ENCODE measurements at regions not wholly inside any gene's neighbourhood (a gene's known extent, or its start where the extent isn't known, plus 50 kb on each side); places are given as distances from the start of the nearest gene placed in this dataset.

GRCh38 chr3:159439346-159439745 lies 549.3 kb upstream of the IL12A start:
- DNase-seq (ENCODE audit: low read depth in 2 of 3, low spot score in 2 of 3) = no peak

- no peak for DNase-seq (ENCODE audit: low read depth in 2 of 3, low spot score in 2 of 3)
These were observed 547.4 kb upstream of the IL12A start for GRCh38 chr3:159441279-159441678.

- DNase-seq (ENCODE audit: low read depth in 2 of 3, low spot score in 2 of 3) = no peak
These were observed 545.4 kb upstream of the IL12A start for GRCh38 chr3:159443266-159443665.

- DNase-seq (ENCODE audit: low read depth in 2 of 3, low spot score in 2 of 3) = no peak
These were observed 540.8 kb upstream of the IL12A start for GRCh38 chr3:159447841-159448240.

DNA sequence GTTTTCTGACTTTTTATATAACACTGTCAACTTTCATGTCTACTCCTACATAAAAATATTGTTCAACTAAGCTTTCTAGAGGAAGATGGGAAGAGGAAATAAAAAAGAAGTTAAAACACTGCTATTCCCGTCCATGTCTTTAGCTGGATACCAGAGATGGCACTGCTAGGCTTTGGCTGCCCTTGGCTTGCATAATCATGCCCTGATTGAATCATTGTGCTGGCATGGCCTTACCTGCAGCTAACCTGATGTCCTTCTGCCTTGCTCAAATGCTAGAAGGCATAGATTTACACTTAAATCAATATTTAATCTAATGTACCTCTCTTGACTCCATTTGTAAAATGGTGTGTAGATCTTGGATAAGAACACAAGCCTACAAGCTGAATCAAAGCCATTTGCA lies 539.7 kb upstream of the IL12A start:
- no peak for DNase-seq (ENCODE audit: low read depth in 2 of 3, low spot score in 2 of 3)

GRCh38 chr3:159451067-159451466 lies 537.6 kb upstream of the IL12A start:
- DNase-seq (ENCODE audit: low read depth in 2 of 3, low spot score in 2 of 3) = no peak

DNA sequence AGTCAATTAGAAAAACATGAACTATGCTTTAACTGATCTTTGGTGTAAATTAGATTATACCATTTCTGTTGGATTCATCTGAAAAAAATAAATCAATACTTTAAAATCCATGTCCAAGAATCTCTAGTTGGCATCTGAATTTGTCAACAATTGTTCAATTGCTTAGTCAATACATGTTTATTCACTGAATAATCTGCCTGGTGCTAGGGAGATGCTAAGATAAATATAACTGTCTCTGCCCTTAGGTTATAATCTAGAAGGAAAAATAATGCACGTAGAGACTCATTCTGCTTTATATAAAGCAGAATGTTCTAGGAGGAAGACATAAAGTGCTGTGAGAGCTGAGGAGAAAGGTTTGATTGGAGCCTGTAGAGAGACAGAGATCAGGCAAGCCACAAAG lies 537.2 kb upstream of the IL12A start:
- DNase-seq (ENCODE audit: low read depth in 2 of 3, low spot score in 2 of 3) = no peak

- DNase-seq (ENCODE audit: low read depth in 2 of 3, low spot score in 2 of 3) = no peak
These were observed 535.6 kb upstream of the IL12A start for GRCh38 chr3:159453036-159453435.

DNA sequence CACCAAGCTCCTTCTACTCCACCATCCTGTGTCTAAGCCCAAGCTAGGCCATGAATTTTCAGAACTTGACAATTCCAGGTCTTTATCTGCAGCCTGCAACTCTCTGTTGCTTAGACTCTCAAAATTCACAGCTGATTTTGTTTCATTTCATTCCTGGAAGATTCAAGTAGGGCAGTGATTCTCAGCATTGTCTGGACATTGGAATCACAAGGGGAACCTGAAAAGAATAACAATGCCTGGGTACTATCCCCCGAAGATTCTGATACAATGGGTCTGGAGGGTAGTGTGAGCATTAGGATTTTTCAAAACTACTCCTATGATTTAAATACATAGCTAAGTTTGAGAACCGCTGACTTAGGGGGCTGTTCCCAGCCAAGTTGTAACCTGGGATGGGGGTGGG lies 534.7 kb upstream of the IL12A start:
- no peak for DNase-seq (ENCODE audit: low read depth in 2 of 3, low spot score in 2 of 3)

GRCh38 chr3:159455741-159456181 lies 532.9 kb upstream of the IL12A start:
- no peak for DNase-seq (ENCODE audit: low read depth in 2 of 3, low spot score in 2 of 3)

GRCh38 chr3:159458010-159458409 lies 530.6 kb upstream of the IL12A start:
- DNase-seq (ENCODE audit: low read depth in 2 of 3, low spot score in 2 of 3) = no peak

GRCh38 chr3:159458982-159459381 lies 529.7 kb upstream of the IL12A start:
- no peak for DNase-seq (ENCODE audit: low read depth in 2 of 3, low spot score in 2 of 3)

GRCh38 chr3:159472611-159473010 lies 516.0 kb upstream of the IL12A start:
- no peak for DNase-seq (ENCODE audit: low read depth in 2 of 3, low spot score in 2 of 3)

GRCh38 chr3:159473206-159473605 lies 515.4 kb upstream of the IL12A start:
- DNase-seq (ENCODE audit: low read depth in 2 of 3, low spot score in 2 of 3) = no peak

- no peak for DNase-seq (ENCODE audit: low read depth in 2 of 3, low spot score in 2 of 3)
These were observed 508.6 kb upstream of the IL12A start for GRCh38 chr3:159480046-159480445.

- DNase-seq (ENCODE audit: low read depth in 2 of 3, low spot score in 2 of 3) = no peak
These were observed 506.2 kb upstream of the IL12A start for GRCh38 chr3:159482241-159482993.

DNA sequence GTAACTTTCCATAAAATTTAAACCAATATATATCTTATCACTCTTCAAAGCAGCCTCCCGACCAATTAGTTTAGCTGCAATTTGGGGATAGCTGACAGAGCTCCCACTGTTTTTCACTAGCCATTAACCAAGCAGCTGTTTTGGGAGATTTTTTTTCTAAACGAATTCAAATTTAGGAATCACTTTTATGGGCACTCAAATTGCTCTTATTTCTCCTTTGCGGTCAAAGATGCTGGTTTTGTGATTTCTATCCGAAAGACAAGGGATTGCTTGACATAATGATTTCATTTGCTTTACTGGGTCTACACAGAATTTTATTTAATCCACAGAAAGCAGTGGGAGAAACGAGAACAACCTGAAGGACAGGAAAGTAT lies 505.7 kb upstream of the IL12A start:
- no peak for DNase-seq (ENCODE audit: low read depth in 2 of 3, low spot score in 2 of 3)

DNA sequence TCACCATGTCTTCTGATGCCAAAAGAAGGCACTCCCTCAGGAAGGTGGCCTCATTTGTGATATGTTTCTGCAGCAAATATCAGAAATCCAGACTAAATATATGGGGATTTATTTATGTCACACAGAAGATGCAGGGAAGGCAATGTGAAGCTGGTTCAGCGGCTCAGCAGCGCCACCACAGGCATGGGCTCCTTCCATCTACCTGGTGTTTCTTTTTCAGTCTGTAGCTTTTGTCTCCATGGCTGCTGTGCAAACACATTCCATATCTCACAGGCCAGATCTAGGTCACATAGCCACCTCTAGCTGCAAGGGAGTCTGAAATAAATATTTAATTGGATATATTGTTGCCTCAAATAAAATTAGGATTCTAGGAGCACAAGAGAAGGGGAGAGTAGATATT lies 502.1 kb upstream of the IL12A start:
- no peak for DNase-seq (ENCODE audit: low read depth in 2 of 3, low spot score in 2 of 3)

DNA sequence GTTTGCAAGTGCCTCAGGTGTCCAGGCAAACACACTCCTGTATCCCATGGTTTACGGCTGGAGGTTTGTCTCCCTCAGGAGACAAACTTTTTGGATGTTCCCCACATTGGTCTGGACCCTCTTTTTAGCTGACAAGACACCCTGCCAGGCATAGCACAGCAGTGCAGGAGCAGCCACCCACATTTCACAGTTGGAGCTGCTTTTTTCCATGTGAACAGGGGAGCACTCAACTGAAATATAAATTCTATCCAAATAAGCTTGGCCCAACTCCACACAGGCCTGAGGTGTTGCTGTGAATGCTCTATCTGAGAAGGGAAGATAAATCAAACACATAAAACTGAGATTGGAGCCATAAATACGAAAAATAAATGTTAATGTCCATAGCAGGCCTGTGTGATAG lies 501.3 kb upstream of the IL12A start:
- no peak for DNase-seq (ENCODE audit: low read depth in 2 of 3, low spot score in 2 of 3)

DNA sequence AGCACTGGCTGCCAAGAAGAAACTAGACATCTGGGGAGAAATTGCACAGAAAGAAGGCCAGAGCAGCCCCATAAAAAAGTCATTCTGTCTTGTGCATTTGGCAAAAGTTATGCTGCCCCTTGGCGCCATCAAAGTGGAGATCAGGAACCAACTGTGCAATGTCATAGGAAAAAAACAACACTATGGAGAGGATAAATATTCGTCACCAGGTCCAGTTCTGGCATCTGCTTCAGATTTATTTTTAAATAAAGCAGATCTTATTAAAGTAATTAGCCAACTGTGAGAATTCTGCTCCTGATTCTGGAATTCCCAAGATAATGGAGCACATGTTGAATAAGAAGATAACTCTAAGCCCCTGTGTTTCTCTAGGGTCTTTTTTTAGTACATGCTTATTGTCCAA lies 500.0 kb upstream of the IL12A start:
- DNase-seq (ENCODE audit: low read depth in 2 of 3, low spot score in 2 of 3) = no peak

- no peak for DNase-seq (ENCODE audit: low read depth in 2 of 3, low spot score in 2 of 3)
These were observed 491.3 kb upstream of the IL12A start for GRCh38 chr3:159497361-159497760.

DNA sequence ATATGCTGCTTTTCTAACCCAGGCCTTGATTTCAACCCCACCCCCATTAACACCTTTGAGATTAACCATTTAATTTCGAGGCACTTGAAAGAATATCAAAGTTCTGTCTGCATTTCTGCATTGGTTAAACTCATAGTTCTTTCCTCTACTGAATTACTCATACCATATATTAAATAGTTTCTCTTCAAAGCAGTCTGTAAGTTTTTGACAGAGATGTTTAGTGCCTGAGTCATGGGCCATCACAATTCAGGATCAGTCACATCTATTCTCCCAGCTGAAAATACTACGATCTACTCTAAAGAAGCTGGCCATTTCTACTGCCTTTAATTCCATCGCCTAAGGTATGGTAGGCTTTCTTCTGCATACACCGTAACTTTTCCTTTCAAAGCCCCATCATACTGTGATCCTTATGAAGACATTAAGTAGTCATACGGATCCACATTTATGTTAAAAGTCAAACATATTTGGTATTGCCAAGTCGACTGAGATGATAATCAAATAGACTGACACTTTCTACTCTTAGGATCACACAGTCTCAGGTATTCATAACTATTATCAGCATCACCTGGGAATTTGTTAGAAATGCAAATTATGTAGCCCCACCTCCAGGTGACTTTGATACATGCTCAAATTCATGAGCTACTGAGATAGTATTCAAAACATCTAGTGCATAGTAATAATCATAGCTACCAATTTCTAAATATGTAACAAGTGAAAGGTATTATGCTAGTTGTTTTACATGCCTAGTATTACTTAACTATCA lies 489.4 kb upstream of the IL12A start:
- no peak for DNase-seq (ENCODE audit: low read depth in 2 of 3, low spot score in 2 of 3)

Measured in hematopoietic multipotent progenitor cell (in vitro differentiated cells).